T-cell (primary cell): ENCODE measurements at regions not wholly inside any gene's neighbourhood (a gene's known extent, or its start where the extent isn't known, plus 50 kb on each side); places are given as distances from the start of the nearest gene placed in this dataset.
A peak's percentile ranks its signal among the peaks of the same experiment; 100 is the strongest.

Experiments used
- ATAC-seq, 4 experiments: fragments of 200-7000 bp in 3 of 4; fragments of 150-1000 bp in 1 of 4; cut with Tn5 transposase; replicated peaks in 1 of 4; 1 replicate in 3 of 4; 2 replicates in 1 of 4; pipeline ENCODE4 v1.10.0; 2021; ENCODE audit warnings: moderate library complexity in 3 of 4, mild to moderate bottlenecking in 2 of 4, moderate number of reproducible peaks in 1 of 4
- CTCF ChIA-PET, 2 donors: fragments of 300-600 bp; sonication (Branson Sonifier 250); formaldehyde crosslinking; loops; one replicate each; lab custom pipeline; 2022; ENCODE audit warnings: antibody characterized with exemption in 2 of 2; lab: Charles Lee
- POLR2A ChIA-PET, 2 donors: fragments of 300-600 bp; sonication (Branson Sonifier 250); formaldehyde crosslinking; loops; one replicate each; lab custom pipeline; 2022; ENCODE audit warnings: antibody characterized with exemption in 2 of 2; lab: Charles Lee
- DNase-seq, 35 experiments: peaks; one replicate each; pipeline versions ENCODE4 v3.0.0 to v3.0.0-alpha.2; 2013 to 2023
- H3K27ac ChIP-seq: one replicate; pipeline ENCODE4 v1.5.1; 2013; ENCODE audit warnings: low read length
- H3K27me3 ChIP-seq, 2 experiments: replicated peaks in 1 of 2; 1 replicate in 1 of 2; 2 replicates in 1 of 2; pipeline versions ENCODE4 v1.6.1 to v1.7.0; 2013; ENCODE audit warnings: low read length in 1 of 2, mixed read lengths in 1 of 2; ENCODE audit not compliant: control insufficient read depth in 2 of 2, insufficient read depth in 2 of 2; ENCODE audit errors: extremely low read depth in 1 of 2
- H3K36me3 ChIP-seq, 2 donors: 1 replicate in 1 of 2; 2 replicates in 1 of 2; pipeline versions ENCODE4 v1.6.1 to v1.7.0; 2013; ENCODE audit warnings: low read length in 1 of 2; ENCODE audit not compliant: control insufficient read depth in 2 of 2, insufficient read depth in 1 of 2; ENCODE audit errors: extremely low read depth in 1 of 2
- H3K4me1 ChIP-seq, 2 experiments: 1 replicate in 1 of 2; 2 replicates in 1 of 2; pipeline versions ENCODE4 v1.6.1 to v1.7.0; 2013; ENCODE audit warnings: low read length in 2 of 2, mixed read lengths in 1 of 2; ENCODE audit not compliant: insufficient read depth in 2 of 2, control insufficient read depth in 1 of 2; ENCODE audit errors: extremely low read depth in 1 of 2
- H3K4me3 ChIP-seq, 2 donors: 1 replicate in 1 of 2; 2 replicates in 1 of 2; pipeline versions ENCODE4 v1.5.1 to v1.7.0; 2013; ENCODE audit warnings: mild to moderate bottlenecking in 2 of 2, low read length in 1 of 2, moderate library complexity in 1 of 2; ENCODE audit not compliant: control insufficient read depth in 1 of 2; ENCODE audit errors: extremely low read depth in 1 of 2
- H3K9me3 ChIP-seq: 2 replicates; pipeline ENCODE4 v1.7.0; 2013
- H3K27ac Mint-ChIP-seq, 2 donors: one replicate each; pipeline ENCODE4 v1.8.0; 2020 to 2021; ENCODE audit warnings: mild to moderate bottlenecking in 2 of 2, mixed read lengths in 2 of 2
- H3K27me3 Mint-ChIP-seq, 2 donors: one replicate each; pipeline ENCODE4 v1.8.0; 2021 to 2022; ENCODE audit warnings: mixed read lengths in 2 of 2
- H3K36me3 Mint-ChIP-seq: one replicate; pipeline ENCODE4 v1.8.0; 2021; ENCODE audit warnings: mixed read lengths
- H3K4me1 Mint-ChIP-seq, 3 donors: one replicate each; pipeline ENCODE4 v1.8.0; 2020 to 2022; ENCODE audit warnings: mixed read lengths in 3 of 3, mild to moderate bottlenecking in 1 of 3
- H3K4me3 Mint-ChIP-seq, 3 donors: one replicate each; pipeline ENCODE4 v1.8.0; 2020 to 2022; ENCODE audit warnings: mild to moderate bottlenecking in 3 of 3, mixed read lengths in 3 of 3, moderate library complexity in 3 of 3
- H3K9me3 Mint-ChIP-seq, 3 donors: one replicate each; pipeline ENCODE4 v1.8.0; 2020 to 2022; ENCODE audit warnings: mixed read lengths in 3 of 3
- WGBS: methylation state at CpG from one replicate; pipeline ENCODE4 v1.1.5; 2013; ENCODE audit warnings: missing lambda C conversion rate; ENCODE audit not compliant: insufficient coverage; 5-methylcytosine and 5-hydroxymethylcytosine counted together

DNA sequence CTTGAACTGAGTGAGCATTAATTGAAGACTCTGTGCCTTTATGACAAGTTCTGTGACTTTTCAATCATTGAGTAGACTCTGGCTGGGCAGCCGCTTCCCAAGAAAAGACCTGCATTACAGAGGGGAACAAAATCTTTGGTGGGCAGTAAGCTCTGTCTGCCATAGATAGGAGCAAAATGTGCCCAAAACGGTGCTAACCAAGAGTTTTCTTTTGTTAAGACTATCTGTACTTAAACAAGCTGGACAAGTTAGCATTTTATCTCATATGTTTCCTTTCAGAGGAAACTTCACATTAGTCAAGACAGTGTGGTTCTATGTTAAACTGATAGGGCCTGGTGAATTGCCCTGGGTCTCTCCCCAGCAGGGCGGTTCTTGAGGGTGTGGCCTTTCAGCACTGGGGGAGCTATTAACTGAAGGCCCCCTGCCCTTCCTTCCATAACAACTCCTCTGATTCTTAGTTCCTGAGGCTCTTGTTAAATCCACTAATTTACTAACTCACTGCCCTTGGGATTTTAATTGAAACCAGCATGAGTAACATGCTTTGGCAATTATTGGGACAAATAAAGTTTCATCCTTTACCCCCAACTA lies 219.6 kb downstream of the KTN1 start:
- CTCF ChIA-PET = no interaction called here
- peaks cover 0 to 9% (median 4%) of the 10 kb centered on the region in 3 donors for H3K9me3 Mint-ChIP-seq
- H3K27ac Mint-ChIP-seq = no peak overlapping the region
- Histone ChIP-seq H3K27ac (no peak overlapping the region), H3K27me3 (no peaks in the 10 kb centered on the region), H3K36me3 (no peaks in the 10 kb centered on the region), H3K4me1 (peaks cover 0 to 4% of the 10 kb centered on the region in 2 experiments), H3K9me3 (no peaks in the 10 kb centered on the region), H3K4me3 (no peak overlapping the region)
- peaks cover 3% of the 10 kb centered on the region for H3K36me3 Mint-ChIP-seq
- H3K27me3 Mint-ChIP-seq = no peaks in the 10 kb centered on the region
- POLR2A ChIA-PET = no interaction called here
- H3K4me1 Mint-ChIP-seq = peaks cover 14 to 21% (median 18%) of the 10 kb centered on the region in 3 donors
- no peak overlapping the region for H3K4me3 Mint-ChIP-seq
- DNase-seq = no peak
- 100% methylated on average over 1 of the region's 3 CpGs for WGBS
- ATAC-seq = no peak

DNA sequence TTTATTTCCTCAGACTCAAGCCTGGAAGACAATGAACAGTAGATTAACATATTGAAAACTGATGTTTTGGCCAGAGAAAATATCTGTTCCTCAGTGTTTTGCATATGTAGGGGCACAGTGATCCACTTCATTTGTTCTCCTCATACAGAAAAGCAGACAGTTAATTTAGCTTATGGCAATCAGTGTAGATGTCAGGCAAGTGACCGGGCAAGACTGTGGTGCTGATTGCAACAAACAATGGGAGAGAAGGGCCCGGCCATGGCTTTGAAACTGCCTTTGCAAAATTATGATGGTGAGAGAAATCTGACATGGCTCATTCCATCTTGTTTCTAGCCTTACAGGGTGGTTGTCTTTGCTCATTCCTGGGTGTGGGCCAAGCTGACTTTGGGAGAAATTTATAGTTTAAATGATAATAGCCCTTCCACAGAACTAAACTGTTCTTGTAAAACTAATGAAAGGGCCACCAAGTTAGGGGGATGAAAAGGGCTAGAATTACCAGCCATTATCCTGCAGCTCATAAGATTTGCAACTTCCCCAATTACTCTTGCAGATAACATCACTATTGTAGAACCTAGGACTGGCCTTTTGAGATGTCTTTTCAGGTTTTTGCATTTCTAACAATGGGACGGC lies 220.3 kb downstream of the KTN1 start:
- no peaks in the 10 kb centered on the region for H3K9me3 ChIP-seq
- H3K4me3 ChIP-seq = no peak overlapping the region
- no peaks in the 10 kb centered on the region for H3K27me3 Mint-ChIP-seq
- H3K4me3 Mint-ChIP-seq = no peak overlapping the region
- no peak for DNase-seq
- ATAC-seq = no peak
- peaks cover 21 to 26% (median 25%) of the 10 kb centered on the region in 3 donors for H3K4me1 Mint-ChIP-seq
- peaks cover 0 to 9% (median 4%) of the 10 kb centered on the region in 3 donors for H3K9me3 Mint-ChIP-seq
- POLR2A ChIA-PET = no interaction called here
- CTCF ChIA-PET = no interaction called here
- no peaks in the 10 kb centered on the region for H3K36me3 ChIP-seq
- H3K27ac ChIP-seq = no peak overlapping the region
- WGBS = 60% methylated on average over 1 of the region's 3 CpGs
- peaks cover 3% of the 10 kb centered on the region for H3K36me3 Mint-ChIP-seq
- peaks cover 0 to 7% of the 10 kb centered on the region in 2 experiments for H3K4me1 ChIP-seq
- no peaks in the 10 kb centered on the region for H3K27me3 ChIP-seq
- H3K27ac Mint-ChIP-seq = no peak overlapping the region

DNA sequence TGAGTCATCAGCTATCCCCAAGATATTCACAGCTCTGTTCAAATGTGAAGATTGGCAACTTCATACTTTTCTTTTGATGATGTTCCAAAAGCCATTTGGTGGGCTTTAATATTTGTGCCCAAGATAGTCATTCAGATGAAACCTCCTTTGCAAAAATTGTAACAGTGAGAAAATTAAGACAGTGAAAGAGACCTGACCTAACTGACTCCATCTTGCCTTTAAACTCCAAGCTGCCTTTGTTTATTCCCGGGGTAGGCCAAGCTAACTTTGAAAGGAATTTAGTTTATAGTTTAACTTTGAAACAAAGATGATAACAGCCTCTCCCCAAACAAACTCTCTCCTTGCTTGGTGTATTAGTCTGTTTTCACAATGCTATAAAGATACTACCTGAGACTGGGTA lies 221.1 kb downstream of the KTN1 start:
- no peaks in the 10 kb centered on the region for H3K9me3 ChIP-seq
- no peak overlapping the region for H3K4me3 ChIP-seq
- DNase-seq (no peak), ATAC-seq (no peak)
- peaks cover 3% of the 10 kb centered on the region for H3K36me3 Mint-ChIP-seq
- no peak overlapping the region for H3K27ac ChIP-seq
- ChIA-PET POLR2A (interaction anchor here in 1 of 2 donors (0.6 kb wide), 1 partner anchor 1461 kb away, joined by 3 read pairs; no protein-coding TSS in a partner anchor), CTCF (no interaction called here)
- peaks cover 0 to 9% (median 4%) of the 10 kb centered on the region in 3 donors for H3K9me3 Mint-ChIP-seq
- peaks cover 26 to 34% (median 31%) of the 10 kb centered on the region in 3 donors for H3K4me1 Mint-ChIP-seq
- no peak overlapping the region for H3K4me3 Mint-ChIP-seq
- H3K4me1 ChIP-seq = peaks cover 0 to 7% of the 10 kb centered on the region in 2 experiments
- H3K27ac Mint-ChIP-seq = no peak overlapping the region
- H3K27me3 Mint-ChIP-seq = no peaks in the 10 kb centered on the region
- WGBS = no CpG with 5 or more reads among the region's 1 CpG
- no peaks in the 10 kb centered on the region for H3K27me3 ChIP-seq
- H3K36me3 ChIP-seq = no peaks in the 10 kb centered on the region

DNA sequence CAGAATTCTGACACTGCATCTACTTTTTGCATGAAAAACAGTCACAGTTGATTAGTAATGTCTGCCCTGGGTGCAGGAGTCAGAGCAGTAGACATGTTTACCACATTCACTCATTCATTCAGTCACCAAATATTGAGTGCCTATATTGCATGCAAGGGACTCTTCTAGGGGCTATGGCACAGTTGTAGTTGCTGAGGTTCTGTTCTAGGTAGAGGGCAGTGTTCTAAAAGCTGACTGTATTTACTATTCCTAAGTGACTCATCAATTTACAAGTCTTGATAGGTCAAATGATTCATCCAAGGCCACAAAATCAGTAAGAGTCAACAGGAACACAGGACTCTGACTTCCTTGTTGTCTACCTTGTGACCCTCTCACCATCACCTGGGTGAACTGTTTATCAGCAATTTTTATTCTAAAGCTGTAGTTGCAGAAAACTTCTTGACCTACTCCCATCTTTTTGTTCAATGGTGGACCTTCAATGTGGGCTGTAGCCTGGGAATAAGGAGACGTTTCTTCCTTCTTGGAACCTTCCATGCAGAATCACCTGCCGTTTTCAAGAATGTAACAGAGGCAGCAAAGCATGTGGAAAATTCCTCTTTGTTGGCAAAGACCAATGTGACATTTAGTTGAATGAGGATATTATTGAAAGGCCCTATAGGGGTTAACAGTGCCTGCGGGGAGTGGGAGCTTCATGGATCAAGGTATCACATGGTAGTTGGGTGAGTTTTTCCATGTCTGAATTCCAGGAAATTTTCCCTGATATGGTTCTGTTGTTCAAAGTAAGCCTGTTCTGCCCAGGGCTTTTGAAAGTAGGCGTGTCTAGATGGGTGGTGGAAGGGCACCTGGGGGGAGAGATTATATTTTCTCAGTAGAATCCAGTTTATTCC lies 223.2 kb downstream of the KTN1 start:
- H3K9me3 ChIP-seq = no peaks in the 10 kb centered on the region
- H3K27ac ChIP-seq = no peak overlapping the region
- H3K4me3 Mint-ChIP-seq = no peak overlapping the region
- peaks cover 47 to 53% (median 50%) of the 10 kb centered on the region in 3 donors for H3K4me1 Mint-ChIP-seq
- DNase-seq (no peak), ATAC-seq (peak in 3 of 4 experiments; percentile 12 to 35 (median 17))
- H3K36me3 ChIP-seq = no peaks in the 10 kb centered on the region
- H3K36me3 Mint-ChIP-seq = peaks cover 3% of the 10 kb centered on the region
- CTCF ChIA-PET = interaction anchor here in 1 of 2 donors (0.7 kb wide), 1 partner anchor 13 kb away, joined by 3 read pairs; no protein-coding TSS in a partner anchor
- H3K4me1 ChIP-seq = peaks cover 0 to 26% of the 10 kb centered on the region in 2 experiments
- no peaks in the 10 kb centered on the region for H3K27me3 ChIP-seq
- POLR2A ChIA-PET = no interaction called here
- no peaks in the 10 kb centered on the region for H3K27me3 Mint-ChIP-seq
- H3K27ac Mint-ChIP-seq = peak overlapping the region in 1 of 2 donors; percentile 69
- no peak overlapping the region for H3K4me3 ChIP-seq
- 90% methylated on average over 2 of the region's 4 CpGs for WGBS
- H3K9me3 Mint-ChIP-seq = peaks cover 4 to 10% (median 9%) of the 10 kb centered on the region in 3 donors

DNA sequence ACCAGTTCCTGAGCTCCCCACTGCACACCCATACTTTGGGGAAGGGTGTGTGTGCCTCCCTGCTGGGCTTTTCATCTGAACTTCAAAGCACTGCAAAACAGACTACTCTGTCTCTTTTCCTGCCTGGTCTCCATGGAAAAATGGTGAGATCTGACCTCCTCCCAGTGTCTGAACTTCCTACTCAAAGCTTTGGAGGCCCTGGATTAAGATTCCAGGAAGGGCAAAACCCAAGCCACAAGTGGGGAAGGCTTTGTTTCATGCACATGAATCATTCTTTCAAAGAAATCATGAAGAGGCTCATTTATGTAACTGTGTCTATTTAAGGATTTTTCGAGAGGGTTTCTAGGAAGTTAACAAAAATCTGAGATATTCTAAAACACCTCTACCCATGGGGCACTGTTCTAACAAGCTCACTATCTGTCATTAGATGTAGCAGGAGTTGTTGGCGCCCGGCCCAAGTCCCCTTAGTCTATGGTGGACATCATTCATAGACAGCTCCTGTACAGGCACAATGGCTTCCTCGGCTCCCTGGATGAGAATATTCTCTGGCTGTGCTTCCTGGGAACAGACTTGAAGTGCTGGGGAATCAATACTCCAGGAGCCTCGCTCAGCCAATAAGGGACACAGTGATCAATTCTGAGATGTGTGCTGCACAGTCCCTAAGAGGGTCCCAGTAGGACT lies 224.0 kb downstream of the KTN1 start:
- WGBS = 93% methylated on average over 4 of the region's 5 CpGs
- no peak overlapping the region for H3K4me3 Mint-ChIP-seq
- H3K9me3 Mint-ChIP-seq = peaks cover 4 to 10% (median 9%) of the 10 kb centered on the region in 3 donors
- Histone ChIP-seq H3K36me3 (no peaks in the 10 kb centered on the region), H3K4me3 (no peak overlapping the region), H3K27me3 (no peaks in the 10 kb centered on the region), H3K9me3 (no peaks in the 10 kb centered on the region), H3K4me1 (peaks cover 0 to 27% of the 10 kb centered on the region in 2 experiments), H3K27ac (no peak overlapping the region)
- peaks cover 47 to 57% (median 51%) of the 10 kb centered on the region in 3 donors for H3K4me1 Mint-ChIP-seq
- no peaks in the 10 kb centered on the region for H3K27me3 Mint-ChIP-seq
- H3K27ac Mint-ChIP-seq = peak overlapping the region; percentile 64 to 82
- ChIA-PET POLR2A (interaction anchor here in 1 of 2 donors (0.6 kb wide), 1 partner anchor 27 kb away, joined by 5 read pairs; no protein-coding TSS in a partner anchor), CTCF (interaction anchor here in 1 of 2 donors (0.5 kb wide), 1 partner anchor 47 kb away, joined by 5 read pairs; no protein-coding TSS in a partner anchor)
- no peak for ATAC-seq
- DNase-seq = no peak
- H3K36me3 Mint-ChIP-seq = peaks cover 3% of the 10 kb centered on the region
